Ramos (cell line): ENCODE measurements at regions not wholly inside any gene's neighbourhood (a gene's known extent, or its start where the extent isn't known, plus 50 kb on each side); places are given as distances from the start of the nearest gene placed in this dataset.
"Not testable (repeated sequence)": the region's sequence is repeated elsewhere in the genome, so short reads cannot be mapped to it uniquely, and the experiment has no call there.

ENCODE experiments used
- in situ Hi-C: fragments of 300-500 bp; cut with MboI; formaldehyde crosslinking; loops from one replicate; pipeline ENCODE4 v1.14.3; 2022; ENCODE audit warnings: low sequenced_read_pairs; ENCODE audit not compliant: unreplicated experiment

DNA sequence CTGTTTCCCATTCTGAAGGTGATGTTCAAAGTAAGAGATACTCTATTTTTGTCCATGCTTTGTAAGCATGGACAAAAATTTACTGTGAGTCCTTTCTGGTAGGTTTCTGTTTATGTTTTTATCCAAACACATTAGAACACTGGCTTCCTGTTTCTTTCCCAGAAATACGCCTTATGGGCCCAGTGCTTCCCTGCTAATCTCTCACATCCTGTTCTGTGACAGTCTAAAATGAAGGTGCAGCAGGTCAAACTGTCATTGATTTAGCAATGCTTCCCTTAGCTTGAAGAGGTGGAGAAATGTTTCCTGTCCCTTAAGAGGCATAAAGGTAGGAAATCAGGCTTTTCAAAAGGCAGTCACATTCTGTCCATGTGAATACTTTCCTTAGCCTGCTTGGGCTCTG lies 305.6 kb downstream of the RPS29 start:
- in situ Hi-C loops, result no loop called here

DNA sequence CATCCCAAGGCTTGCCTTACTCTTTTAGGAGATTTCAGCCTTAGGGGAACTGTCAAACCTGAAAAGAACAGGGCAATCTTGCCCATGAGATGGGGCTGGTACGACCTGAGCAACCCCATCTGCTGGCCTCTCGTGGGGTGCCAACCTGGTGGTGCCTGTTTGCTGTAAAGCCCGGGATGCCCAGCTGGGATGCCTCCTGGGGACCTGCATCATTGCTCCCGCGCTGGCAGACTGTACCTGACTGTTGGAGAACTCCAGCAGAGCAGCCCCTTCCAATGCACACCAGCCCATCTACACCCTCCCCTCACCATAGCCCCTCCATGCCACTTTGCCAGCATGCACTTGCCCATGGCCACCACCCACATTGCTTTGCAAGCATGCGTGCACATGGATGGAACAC lies 335.7 kb downstream of the RPS29 start:
- in situ Hi-C loops, result no loop called here

DNA sequence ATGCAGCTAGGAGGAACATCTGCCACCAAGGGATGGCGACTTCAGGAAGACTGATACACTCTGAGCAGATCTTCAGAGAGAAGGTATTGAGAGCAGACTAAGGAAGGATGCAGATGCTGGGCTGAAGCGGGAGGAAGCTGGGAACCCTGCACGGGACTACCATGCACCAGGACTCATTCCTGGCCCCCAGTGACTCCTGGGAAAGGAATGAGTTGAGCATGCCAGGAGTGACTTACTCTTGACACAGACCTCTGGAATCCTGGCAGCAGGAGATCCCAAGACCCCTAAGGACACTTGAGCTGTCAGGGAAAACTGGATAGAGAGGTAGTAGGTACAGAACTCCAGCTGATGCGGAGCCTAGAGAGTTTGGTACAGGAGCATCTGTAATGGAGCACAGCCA lies 336.1 kb downstream of the RPS29 start:
- in situ Hi-C loops, result no loop called here

DNA sequence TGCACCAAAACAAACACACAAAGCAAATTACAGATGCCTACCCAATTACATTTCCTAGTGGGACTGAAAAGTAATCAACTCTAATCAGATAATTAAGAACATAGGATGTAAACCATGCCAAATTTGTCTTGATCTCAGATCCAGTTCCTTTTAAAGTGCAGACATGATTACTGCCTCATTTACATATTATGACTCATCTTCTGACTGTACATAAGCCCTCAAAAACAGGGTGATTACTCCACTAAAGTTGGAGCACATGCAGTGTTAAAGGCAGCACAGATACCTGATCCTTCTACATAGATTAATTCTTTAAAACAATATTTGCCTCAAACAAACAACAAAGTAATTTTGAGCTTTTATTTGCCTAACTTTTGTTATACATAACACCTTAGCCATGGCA lies 337.2 kb downstream of the RPS29 start:
- in situ Hi-C loops, result no loop called here

DNA sequence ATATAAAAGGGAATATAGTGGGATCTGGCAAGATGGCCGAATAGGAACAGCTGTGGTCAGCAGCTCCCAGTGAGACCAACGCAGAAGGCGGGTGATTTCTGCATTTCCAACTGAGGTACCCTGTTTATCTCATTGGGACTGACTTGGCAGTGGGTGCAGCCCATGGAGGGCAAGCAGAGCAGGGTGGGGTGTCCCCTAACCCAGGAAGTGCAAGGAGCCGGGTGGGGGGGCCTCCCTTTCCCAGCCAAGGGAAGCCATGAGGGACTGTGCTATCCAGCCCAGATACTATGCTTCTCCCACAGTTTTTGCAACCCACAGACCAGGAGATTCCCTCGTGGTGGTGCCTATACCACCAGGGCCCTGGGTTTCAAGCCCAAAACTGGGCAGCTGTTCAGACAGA lies 342.4 kb downstream of the RPS29 start:
- in situ Hi-C loops, result not testable (repeated sequence)

GRCh38 chr14:49240383-49240782 lies 345.8 kb downstream of the RPS29 start:
- in situ Hi-C loops, result no loop called here

- in situ Hi-C loops, result no loop called here
Measured at GRCh38 chr14:49228552-49228951, 357.6 kb downstream of the RPS29 start.

DNA sequence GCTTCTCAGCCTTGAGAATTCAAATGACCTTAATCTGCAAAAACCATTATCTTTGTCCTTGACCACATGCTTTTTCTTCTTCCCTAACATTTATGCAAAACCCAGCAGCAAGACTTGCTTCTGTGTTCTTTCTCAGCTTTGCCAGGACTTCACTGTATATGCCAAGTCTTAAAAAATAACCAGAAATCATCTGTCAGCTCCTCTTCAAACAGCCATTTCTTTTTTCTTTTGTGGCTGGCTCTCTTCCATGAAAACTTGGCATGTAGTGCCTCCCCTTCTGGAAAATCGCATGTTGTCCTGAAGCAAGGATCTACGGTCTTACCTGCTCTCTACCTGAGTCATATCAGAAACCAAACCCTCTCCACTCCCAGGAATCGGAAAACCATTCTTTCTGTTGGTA lies 364.9 kb downstream of the RPS29 start:
- in situ Hi-C loops, result no loop called here

DNA sequence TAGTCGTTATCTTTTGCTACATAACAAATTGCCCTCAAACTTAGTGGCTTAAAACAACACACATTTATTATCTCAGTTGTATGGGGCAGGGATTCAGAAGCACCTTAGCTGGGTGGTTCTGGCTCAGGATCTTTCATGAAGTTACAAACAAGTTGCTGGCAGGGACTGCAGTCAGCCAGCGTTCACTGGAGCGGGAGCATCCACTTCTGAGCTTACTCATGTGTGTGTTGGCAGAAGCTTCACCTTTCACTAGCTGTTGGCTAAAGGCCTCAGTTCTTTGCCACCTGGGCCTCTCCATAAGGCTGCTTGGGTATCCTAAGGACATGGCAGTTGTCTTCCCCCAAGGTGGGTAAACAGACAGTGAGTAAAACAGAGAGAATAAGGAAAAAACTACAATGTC lies 365.7 kb downstream of the RPS29 start:
- in situ Hi-C loops, result no loop called here

DNA sequence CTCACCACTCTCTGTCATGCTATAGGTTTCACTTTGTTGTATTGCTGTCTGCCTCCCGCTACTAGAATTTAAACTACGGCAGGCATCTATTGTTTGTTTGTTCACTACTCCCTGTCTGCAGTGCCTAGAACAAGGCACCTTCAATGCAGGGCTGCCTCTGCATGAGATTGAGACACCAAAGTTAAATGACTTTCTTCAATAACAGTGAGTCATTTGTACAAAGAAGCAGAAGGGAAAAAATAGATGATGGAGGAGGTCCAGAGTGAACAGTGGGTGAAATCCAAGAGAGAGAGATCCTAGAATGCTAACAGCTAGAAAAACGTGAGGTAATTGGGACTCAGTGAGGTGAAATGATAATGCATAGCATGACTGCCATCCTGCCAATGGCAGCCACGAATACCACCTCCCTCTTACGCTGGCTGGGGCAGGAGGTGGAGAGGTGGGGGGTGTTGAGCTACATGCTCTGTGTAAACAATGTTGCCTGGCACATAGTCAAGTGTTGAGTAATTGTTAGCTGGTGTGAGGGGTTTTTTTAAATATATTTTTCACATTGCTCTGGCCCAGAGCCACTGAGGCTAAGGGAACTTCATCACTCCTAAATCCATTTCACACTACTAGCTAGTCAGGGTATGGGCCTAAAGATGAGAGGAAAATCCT lies 367.6 kb downstream of the RPS29 start:
- in situ Hi-C loops, result no loop called here

DNA sequence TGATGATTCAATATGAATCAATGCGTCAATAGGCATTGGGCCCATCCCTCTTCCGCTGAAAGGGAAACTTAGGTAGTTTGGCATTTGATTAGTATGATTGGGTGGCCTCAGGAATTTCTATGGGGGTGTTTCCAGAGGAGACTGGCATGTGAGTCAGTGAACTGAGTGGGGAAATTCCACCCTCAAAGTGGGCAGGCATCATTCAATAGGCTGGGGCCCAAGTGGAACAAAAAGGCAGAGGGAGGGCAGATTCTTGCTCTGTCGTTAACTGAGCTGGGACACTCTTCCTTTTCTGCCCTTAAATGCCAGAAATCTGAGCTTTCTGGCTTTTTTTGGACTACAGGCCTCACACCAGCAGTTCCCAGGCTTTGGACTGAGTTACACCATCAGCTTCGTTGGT lies 373.5 kb downstream of the RPS29 start:
- in situ Hi-C loops, result no loop called here

DNA sequence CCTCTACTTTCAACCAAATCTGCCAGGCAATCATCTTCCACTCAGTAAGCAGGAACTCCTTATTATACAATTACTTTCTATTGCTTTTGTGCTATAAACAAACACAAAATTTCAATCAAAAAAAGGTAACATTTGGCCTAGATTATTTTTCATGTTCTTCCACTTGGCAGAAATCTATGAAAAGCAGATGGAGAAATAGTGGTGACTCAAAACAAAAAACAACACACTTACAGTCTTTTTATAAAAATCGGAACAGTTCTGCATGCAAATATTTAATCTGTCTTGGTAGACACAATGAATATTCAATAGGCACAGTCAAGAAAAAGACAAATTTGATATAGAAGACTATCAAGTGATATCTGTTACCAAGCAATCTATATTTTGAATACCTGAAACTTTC lies 376.8 kb downstream of the RPS29 start:
- in situ Hi-C loops, result no loop called here

DNA sequence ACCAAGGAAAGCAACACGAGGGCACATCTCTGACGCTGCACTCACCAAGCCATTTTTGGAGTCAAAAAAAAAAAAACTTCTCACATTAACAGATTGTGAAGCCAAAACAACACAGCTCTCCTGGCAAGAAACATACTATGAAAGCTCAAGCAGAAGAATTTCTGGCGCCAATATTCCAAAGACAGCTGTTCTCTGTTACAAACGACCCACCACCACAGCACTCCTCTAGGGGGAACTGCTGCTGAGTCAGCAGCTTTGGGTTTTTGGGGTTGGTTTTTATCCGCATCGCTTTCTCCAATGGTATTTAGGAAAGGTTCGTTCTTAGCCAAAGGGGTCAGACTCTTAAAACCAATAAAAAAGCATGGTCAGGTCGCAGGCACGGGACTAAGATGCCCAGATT lies 379.4 kb downstream of the RPS29 start:
- in situ Hi-C loops, result no loop called here

DNA sequence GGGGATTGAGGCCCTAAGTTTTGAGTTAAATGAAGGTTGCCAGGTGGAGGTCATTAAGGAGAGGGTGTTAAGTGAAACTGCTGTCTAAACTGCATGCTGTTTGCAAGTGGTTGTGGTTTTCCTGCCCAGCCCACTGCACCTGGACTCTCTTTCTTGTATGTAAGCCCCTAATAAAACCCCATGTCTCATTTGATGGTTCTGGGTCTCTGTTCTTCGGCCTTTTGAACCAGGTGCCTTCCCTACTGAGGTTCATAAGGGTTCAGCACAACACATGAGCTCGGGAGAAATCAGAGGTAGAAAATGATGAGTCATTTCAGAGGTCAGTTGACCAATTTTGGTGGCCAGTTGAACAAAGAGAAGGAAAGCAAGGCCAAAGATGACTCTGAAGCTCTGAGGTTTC lies 382.5 kb downstream of the RPS29 start:
- in situ Hi-C loops, result no loop called here

GRCh38 chr14:49199159-49199558 lies 387.0 kb downstream of the RPS29 start:
- in situ Hi-C loops, result no loop called here

DNA sequence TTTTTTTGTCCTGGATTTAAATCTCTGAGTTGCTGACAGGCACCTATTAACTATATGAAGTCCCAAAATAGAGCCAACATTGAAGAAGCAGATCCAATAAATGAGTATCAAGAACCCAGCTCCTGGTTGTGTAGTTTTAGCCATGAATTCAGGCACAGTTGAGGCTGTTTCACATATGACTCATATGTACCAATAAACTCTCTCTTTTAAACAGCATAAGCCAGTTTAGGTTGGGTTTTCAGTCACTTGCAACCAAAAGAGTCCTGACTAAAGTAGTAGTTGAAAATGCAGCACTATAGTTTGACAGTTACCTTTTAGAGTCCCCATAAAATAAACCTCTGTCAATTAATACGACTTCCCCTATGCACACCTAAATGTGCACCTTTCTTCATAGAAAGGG lies 389.9 kb downstream of the RPS29 start:
- in situ Hi-C loops, result no loop called here

DNA sequence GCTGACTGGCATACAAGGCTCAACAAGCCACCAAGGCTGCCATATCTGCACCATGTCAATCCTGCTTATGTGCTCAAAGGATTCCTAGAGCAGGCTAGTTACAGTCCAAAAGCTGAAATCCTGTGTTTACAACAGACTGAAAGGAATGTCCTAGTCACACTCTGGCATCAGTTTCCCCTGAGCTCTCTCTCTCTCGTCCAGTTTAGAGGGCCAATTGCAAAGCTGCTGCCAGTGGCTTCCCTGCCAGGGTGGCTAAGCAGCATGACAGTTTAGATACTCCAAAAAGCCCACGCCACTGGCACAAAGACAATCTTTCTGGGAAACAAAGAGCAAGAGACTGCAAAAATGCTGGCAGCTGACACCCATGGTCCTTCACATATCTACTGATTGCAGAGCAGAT lies 392.1 kb downstream of the RPS29 start:
- in situ Hi-C loops, result no loop called here

- in situ Hi-C loops, result no loop called here
Measured at GRCh38 chr14:49193332-49194065, 392.7 kb downstream of the RPS29 start.

GRCh38 chr14:49191380-49191779 lies 394.8 kb downstream of the RPS29 start:
- in situ Hi-C loops, result no loop called here

- in situ Hi-C loops, result no loop called here
Measured at GRCh38 chr14:49189375-49189774, 396.8 kb downstream of the RPS29 start.

DNA sequence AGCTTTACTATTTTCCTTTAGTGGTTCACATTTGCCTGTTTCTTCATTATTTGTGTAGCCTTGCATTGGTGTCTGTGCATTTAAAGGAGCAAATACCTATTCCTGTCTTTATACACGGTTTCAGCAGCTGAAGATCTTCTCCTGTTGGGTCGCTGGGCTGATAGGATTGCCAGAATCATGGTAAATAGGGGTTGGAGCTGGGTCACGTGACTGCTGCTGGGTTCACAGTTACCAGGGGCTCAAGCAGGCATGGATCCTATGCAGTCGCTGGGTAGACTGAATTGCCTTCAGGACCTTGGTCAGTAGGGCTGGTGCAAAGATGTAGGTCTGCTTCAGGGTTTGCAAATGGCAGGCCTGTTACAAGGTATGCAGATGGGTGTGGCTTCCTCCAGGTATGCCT lies 398.4 kb downstream of the RPS29 start:
- in situ Hi-C loops, result no loop called here

DNA sequence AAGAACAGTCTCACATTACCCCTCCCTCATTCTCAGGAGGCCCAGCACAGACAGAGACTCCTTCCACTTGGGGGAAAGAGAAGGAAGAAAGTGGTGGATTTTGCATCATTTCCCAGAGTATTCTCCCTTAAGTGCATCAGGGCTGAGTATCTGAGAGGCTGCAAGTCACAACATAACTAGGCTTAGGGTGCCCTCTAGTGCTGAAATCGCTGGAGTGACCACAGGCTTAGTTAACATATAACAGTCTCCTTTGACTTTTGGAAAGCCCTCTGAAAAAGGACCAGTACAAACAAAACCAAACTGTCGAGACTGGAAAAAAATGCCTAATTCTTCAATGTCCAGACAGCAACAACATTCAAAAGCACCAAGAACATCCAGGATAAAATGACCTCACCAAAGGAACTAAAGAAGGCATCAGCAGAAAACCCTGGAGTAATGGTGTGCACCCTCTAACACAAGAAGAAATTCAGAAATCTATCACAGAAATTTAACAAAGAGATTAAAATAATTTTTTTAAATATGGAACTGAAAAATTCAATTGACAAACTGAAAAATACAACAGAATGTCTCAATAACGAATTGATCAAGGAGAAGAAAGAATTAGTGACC lies 412.3 kb downstream of the RPS29 start:
- in situ Hi-C loops, result loop anchor here (25.0 kb wide), 1 partner anchor 1262 kb away; no protein-coding TSS in a partner anchor
